ENCODE measurements at regions not wholly inside any gene's neighbourhood (a gene's known extent, or its start where the extent isn't known, plus 50 kb on each side); places are given as distances from the start of the nearest gene placed in this dataset.

- Histone ChIP-seq H3K4me3 (no peak overlapping the region), H3K4me1 (no peaks in the 10 kb centered on the region), H3K9me3 (no peaks in the 10 kb centered on the region), H3K27me3 (no peaks in the 10 kb centered on the region), H3K27ac (no peak overlapping the region), H3K36me3 (no peaks in the 10 kb centered on the region)
- ATAC-seq, result no peak
- TF ChIP-seq POLR2A (IDR thresholded peaks at IDR 0.05), result no peak
- TF ChIP-seq, protein P1, sequence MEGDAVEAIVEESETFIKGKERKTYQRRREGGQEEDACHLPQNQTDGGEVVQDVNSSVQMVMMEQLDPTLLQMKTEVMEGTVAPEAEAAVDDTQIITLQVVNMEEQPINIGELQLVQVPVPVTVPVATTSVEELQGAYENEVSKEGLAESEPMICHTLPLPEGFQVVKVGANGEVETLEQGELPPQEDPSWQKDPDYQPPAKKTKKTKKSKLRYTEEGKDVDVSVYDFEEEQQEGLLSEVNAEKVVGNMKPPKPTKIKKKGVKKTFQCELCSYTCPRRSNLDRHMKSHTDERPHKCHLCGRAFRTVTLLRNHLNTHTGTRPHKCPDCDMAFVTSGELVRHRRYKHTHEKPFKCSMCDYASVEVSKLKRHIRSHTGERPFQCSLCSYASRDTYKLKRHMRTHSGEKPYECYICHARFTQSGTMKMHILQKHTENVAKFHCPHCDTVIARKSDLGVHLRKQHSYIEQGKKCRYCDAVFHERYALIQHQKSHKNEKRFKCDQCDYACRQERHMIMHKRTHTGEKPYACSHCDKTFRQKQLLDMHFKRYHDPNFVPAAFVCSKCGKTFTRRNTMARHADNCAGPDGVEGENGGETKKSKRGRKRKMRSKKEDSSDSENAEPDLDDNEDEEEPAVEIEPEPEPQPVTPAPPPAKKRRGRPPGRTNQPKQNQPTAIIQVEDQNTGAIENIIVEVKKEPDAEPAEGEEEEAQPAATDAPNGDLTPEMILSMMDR (IDR thresholded peaks at IDR 0.05), result no peak
- TF ChIP-seq POLR2AphosphoS5 (IDR thresholded peaks at IDR 0.05), result no peak
- no peak for TF ChIP-seq EP300 (IDR thresholded peaks at IDR 0.05)
- WGBS, 2 donors (ENCODE audit: low coverage in 1 of 2), result 53 to 59% methylated on average over 3 of the region's 3 CpGs
Measured at GRCh38 chr7:94160719-94161435, 156.7 kb upstream of the BET1 start.

- 71 to 86% methylated on average over 2 to 6 of the region's 6 CpGs for WGBS, 2 donors (ENCODE audit: low coverage in 1 of 2)
- no peaks in the 10 kb centered on the region for H3K4me1 ChIP-seq
- H3K4me3 ChIP-seq, result no peak overlapping the region
- TF ChIP-seq, protein P1 (IDR thresholded peaks at IDR 0.05), result no peak
- TF ChIP-seq POLR2AphosphoS5 (IDR thresholded peaks at IDR 0.05) (no peak), EP300 (IDR thresholded peaks at IDR 0.05) (no peak), POLR2A (IDR thresholded peaks at IDR 0.05) (no peak)
- no peaks in the 10 kb centered on the region for H3K27me3 ChIP-seq
- no peaks in the 10 kb centered on the region for H3K9me3 ChIP-seq
- H3K36me3 ChIP-seq, result no peaks in the 10 kb centered on the region
- ATAC-seq, result no peak
- H3K27ac ChIP-seq, result no peak overlapping the region
Measured at GRCh38 chr7:94161476-94161875, 157.3 kb upstream of the BET1 start.

- no peaks in the 10 kb centered on the region for H3K36me3 ChIP-seq
- no peak overlapping the region for H3K4me3 ChIP-seq
- H3K27ac ChIP-seq, result no peak overlapping the region
- 92 to 94% methylated on average over 2 to 4 of the region's 4 CpGs for WGBS, 2 donors (ENCODE audit: low coverage in 1 of 2)
- ATAC-seq, result no peak
- no peaks in the 10 kb centered on the region for H3K27me3 ChIP-seq
- no peaks in the 10 kb centered on the region for H3K4me1 ChIP-seq
- H3K9me3 ChIP-seq, result no peaks in the 10 kb centered on the region
- TF ChIP-seq EP300 (IDR thresholded peaks at IDR 0.05), result no peak
- no peak for TF ChIP-seq POLR2AphosphoS5 (IDR thresholded peaks at IDR 0.05)
- TF ChIP-seq POLR2A (IDR thresholded peaks at IDR 0.05), result no peak
Measured at GRCh38 chr7:94169682-94170081, 165.5 kb upstream of the BET1 start.

- no peak for ATAC-seq
- no peaks in the 10 kb centered on the region for H3K27me3 ChIP-seq
- no peaks in the 10 kb centered on the region for H3K4me1 ChIP-seq
- H3K9me3 ChIP-seq, result no peaks in the 10 kb centered on the region
- H3K27ac ChIP-seq, result no peak overlapping the region
- H3K36me3 ChIP-seq, result no peaks in the 10 kb centered on the region
- H3K4me3 ChIP-seq, result no peak overlapping the region
- TF ChIP-seq, protein P1 (IDR thresholded peaks at IDR 0.05), result no peak
- TF ChIP-seq POLR2AphosphoS5 (IDR thresholded peaks at IDR 0.05), result no peak
- TF ChIP-seq EP300 (IDR thresholded peaks at IDR 0.05), result no peak
Measured at GRCh38 chr7:94170836-94171235, 166.7 kb upstream of the BET1 start.

DNA sequence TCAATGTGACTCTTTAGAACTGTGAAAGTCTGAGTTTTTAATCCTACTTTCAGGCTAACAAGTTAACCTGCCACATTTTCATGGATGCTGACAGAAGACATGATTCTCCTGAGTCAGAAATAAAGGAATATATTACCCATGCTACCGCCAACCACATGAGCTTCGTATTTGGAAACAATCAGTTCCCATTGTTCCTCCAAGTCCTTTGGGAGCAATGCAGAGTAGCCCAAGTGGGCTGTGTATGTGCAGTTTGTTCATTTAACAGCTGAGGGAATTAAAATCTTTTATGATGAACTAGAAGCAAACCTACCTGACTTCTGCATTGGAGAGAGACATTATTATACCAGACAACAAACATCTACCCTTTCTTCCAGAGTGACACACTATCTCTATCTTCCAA is 169.3 kb upstream of the BET1 start:
- Histone ChIP-seq H3K36me3 (no peaks in the 10 kb centered on the region), H3K4me1 (no peaks in the 10 kb centered on the region), H3K27me3 (no peaks in the 10 kb centered on the region), H3K27ac (no peak overlapping the region), H3K4me3 (no peak overlapping the region), H3K9me3 (no peaks in the 10 kb centered on the region)
- ATAC-seq, result no peak
- TF ChIP-seq POLR2A (IDR thresholded peaks at IDR 0.05) (no peak), POLR2AphosphoS5 (IDR thresholded peaks at IDR 0.05) (no peak)
- 69 to 94% methylated on average over 2 of the region's 2 CpGs for WGBS, 2 donors (ENCODE audit: low coverage in 1 of 2)

DNA sequence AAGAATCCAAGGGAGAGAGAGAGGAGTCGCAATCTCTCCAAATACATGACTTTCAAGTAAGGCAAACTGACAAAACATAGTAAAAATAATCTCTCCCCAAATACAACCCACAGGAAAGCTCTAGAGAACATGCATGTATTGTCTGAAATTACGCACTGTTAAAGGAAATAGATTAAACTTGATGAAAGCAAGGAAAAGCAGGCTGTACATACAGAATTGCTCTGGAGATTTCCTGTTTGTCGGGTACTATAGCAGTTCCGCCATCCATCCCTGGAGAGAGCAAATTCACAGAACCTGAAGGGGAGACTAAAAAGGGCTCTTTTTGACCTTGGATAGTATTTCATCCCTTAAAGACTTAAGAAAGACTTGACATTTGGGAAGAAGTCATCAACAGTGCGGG is 170.2 kb upstream of the BET1 start:
- Histone ChIP-seq H3K9me3 (no peaks in the 10 kb centered on the region), H3K27me3 (no peaks in the 10 kb centered on the region), H3K27ac (no peak overlapping the region), H3K36me3 (no peaks in the 10 kb centered on the region), H3K4me1 (no peaks in the 10 kb centered on the region), H3K4me3 (no peak overlapping the region)
- no peak for ATAC-seq
- TF ChIP-seq POLR2AphosphoS5 (IDR thresholded peaks at IDR 0.05) (no peak), EP300 (IDR thresholded peaks at IDR 0.05) (no peak), POLR2A (IDR thresholded peaks at IDR 0.05) (no peak)
- TF ChIP-seq, protein P1 (IDR thresholded peaks at IDR 0.05), result no peak
- WGBS, 2 donors (ENCODE audit: low coverage in 1 of 2), result 70 to 96% methylated on average over 3 to 5 of the region's 5 CpGs
